PC-9 (cell line): ENCODE measurements at regions not wholly inside any gene's neighbourhood (a gene's known extent, or its start where the extent isn't known, plus 50 kb on each side); places are given as distances from the start of the nearest gene placed in this dataset.

Experiments
- BruUV-seq: library from RNA; stranded (reverse); fragments of 400-500 nt; replicated peaks from 2 replicates; lab custom pipeline; 2021; lab: Mats Ljungman, UMichigan
- CTCF ChIA-PET: fragments of 300-600 bp; sonication (Branson Sonifier 250); formaldehyde crosslinking; loops from one replicate; lab custom pipeline; 2022; ENCODE audit warnings: antibody characterized with exemption; lab: Charles Lee
- POLR2A ChIA-PET: fragments of 300-600 bp; sonication (Branson Sonifier 250); formaldehyde crosslinking; loops from one replicate; lab custom pipeline; 2022; ENCODE audit warnings: antibody characterized with exemption; ENCODE audit not compliant: unreplicated experiment; lab: Charles Lee
- DNase-seq, 2 experiments: peaks; one replicate each; pipeline versions ENCODE4 v3.0.0 to v3.0.0-alpha.2; 2015 to 2022; ENCODE audit warnings: mixed read lengths in 1 of 2
- H2AFZ ChIP-seq: fragments of 200-600 bp; sonication (generic); 2 replicates; pipeline ENCODE4 v1.8.1; 2017; ENCODE audit warnings: antibody characterized with exemption
- H3F3A ChIP-seq: fragments of 200-600 bp; sonication (generic); 2 replicates; pipeline ENCODE4 v1.8.1; 2017; ENCODE audit warnings: antibody characterized with exemption, mild to moderate bottlenecking, low read depth; ENCODE audit not compliant: insufficient read depth
- H3K27ac ChIP-seq: fragments of 200-600 bp; sonication (generic); 2 replicates; pipeline ENCODE4 v1.6.1; 2016; ENCODE audit warnings: mixed run types
- H3K27me3 ChIP-seq: fragments of 200-600 bp; sonication (generic); 2 replicates; pipeline ENCODE4 v1.6.1; 2016; ENCODE audit warnings: low read depth, mixed run types; ENCODE audit not compliant: insufficient read depth
- H3K36me3 ChIP-seq: fragments of 200-600 bp; sonication (generic); 2 replicates; pipeline ENCODE4 v1.6.1; 2016; ENCODE audit warnings: low read depth, mixed run types
- H3K4me1 ChIP-seq: fragments of 200-600 bp; sonication (generic); replicated peaks from 2 replicates; pipeline ENCODE4 v1.6.1; 2016; ENCODE audit warnings: mixed run types; ENCODE audit not compliant: insufficient read depth
- H3K4me2 ChIP-seq: fragments of 200-600 bp; sonication (generic); 2 replicates; pipeline ENCODE4 v1.6.1; 2017; ENCODE audit warnings: mixed run types
- H3K4me3 ChIP-seq: fragments of 200-600 bp; sonication (generic); 2 replicates; pipeline ENCODE4 v1.6.1; 2016; ENCODE audit warnings: mixed run types
- H3K79me2 ChIP-seq: fragments of 200-600 bp; sonication (generic); 2 replicates; pipeline ENCODE4 v1.6.1; 2017; ENCODE audit warnings: low read depth, mixed run types
- H3K9me2 ChIP-seq: fragments of 200-600 bp; sonication (generic); 2 replicates; pipeline ENCODE4 v1.8.1; 2017; ENCODE audit warnings: mild to moderate bottlenecking; ENCODE audit not compliant: insufficient read depth
- H3K9me3 ChIP-seq: fragments of 200-600 bp; sonication (generic); 2 replicates; pipeline ENCODE4 v1.8.1; 2016; ENCODE audit warnings: low read depth; ENCODE audit not compliant: insufficient read depth
- H4K20me1 ChIP-seq: fragments of 200-600 bp; sonication (generic); 2 replicates; pipeline ENCODE4 v1.8.1; 2017; ENCODE audit not compliant: insufficient read depth
- CTCF ChIP-seq: fragments of 200-600 bp; sonication (generic); conservative IDR thresholded peaks from 2 replicates; pipeline ENCODE4 v1.6.1; 2017; ENCODE audit warnings: mixed run types, antibody characterized with exemption, mild to moderate bottlenecking, moderate library complexity
- EZH2 ChIP-seq: fragments of 200-600 bp; sonication (generic); IDR thresholded peaks from 2 replicates; pipeline ENCODE4 v1.8.0; 2017; ENCODE audit warnings: antibody characterized with exemption, low read depth
- intact Hi-C: fragments of 100-400 bp; cut with micrococcal nuclease; formaldehyde crosslinking; loops from one replicate; pipeline ENCODE4 v1.10.0; 2022; ENCODE audit not compliant: unreplicated experiment

GRCh38 chr10:3251172-3251571 is 78.6 kb upstream of the PITRM1 start:
- H3K4me3 ChIP-seq: no peak overlapping the region
- H3K9me2 ChIP-seq: no peaks in the 10 kb centered on the region
- peaks cover 18% of the 10 kb centered on the region for H3K4me1 ChIP-seq
- H3F3A ChIP-seq: peaks cover 15% of the 10 kb centered on the region
- no peak overlapping the region for H3K4me2 ChIP-seq
- CTCF ChIA-PET: no interaction called here
- no TSS peak for BruUV-seq
- H4K20me1 ChIP-seq: no peaks in the 10 kb centered on the region
- H3K36me3 ChIP-seq: no peaks in the 10 kb centered on the region
- intact Hi-C loops: no loop called here
- no peaks in the 10 kb centered on the region; the same call in 1 of the 2 replicates for H3K9me3 ChIP-seq
- no peak overlapping the region for H3K27ac ChIP-seq
- DNase-seq: no peak
- H3K27me3 ChIP-seq: no peaks in the 10 kb centered on the region
- H2AFZ ChIP-seq: no peak overlapping the region
- TF ChIP-seq CTCF (no peak), EZH2 (no peak)
- POLR2A ChIA-PET: no interaction called here
- no peaks in the 10 kb centered on the region for H3K79me2 ChIP-seq

- DNase-seq: peak in 1 of 2 experiments; percentile 70
- peaks cover 15% of the 10 kb centered on the region for H3F3A ChIP-seq
- H3K36me3 ChIP-seq: no peaks in the 10 kb centered on the region
- H3K79me2 ChIP-seq: no peaks in the 10 kb centered on the region
- peak overlapping the region; percentile 97 for H3K27ac ChIP-seq
- H3K4me2 ChIP-seq: peak overlapping the region; percentile 78
- TF ChIP-seq CTCF (no peak), EZH2 (no peak)
- TSS peak; percentile 42 for BruUV-seq
- no peaks in the 10 kb centered on the region for H4K20me1 ChIP-seq
- CTCF ChIA-PET: no interaction called here
- H2AFZ ChIP-seq: peak overlapping the region; percentile 46
- no peaks in the 10 kb centered on the region for H3K27me3 ChIP-seq
- no peaks in the 10 kb centered on the region; the same call in 1 of the 2 replicates for H3K9me3 ChIP-seq
- POLR2A ChIA-PET: interaction anchor here (0.7 kb wide), 2 partner anchors 290 to 508 kb away, joined by 7 to 9 read pairs; no protein-coding TSS in a partner anchor
- no peaks in the 10 kb centered on the region for H3K9me2 ChIP-seq
- peaks cover 18% of the 10 kb centered on the region for H3K4me1 ChIP-seq
- H3K4me3 ChIP-seq: no peak overlapping the region; the same call in 1 of the 2 replicates
- intact Hi-C loops: loop anchor here (5.0 kb wide), 1 partner anchor 373 kb away; no protein-coding TSS in a partner anchor
Observed at GRCh38 chr10:3249307-3249889, 76.8 kb upstream of the PITRM1 start.

- TF ChIP-seq EZH2: no peak
- TF ChIP-seq CTCF: no peak
- peak; percentile 41 to 81 for DNase-seq
- BruUV-seq: no TSS peak
- H3K36me3 ChIP-seq: no peaks in the 10 kb centered on the region
- H3K79me2 ChIP-seq: no peaks in the 10 kb centered on the region
- H3K4me2 ChIP-seq: peak overlapping the region; percentile 78
- no peaks in the 10 kb centered on the region for H3K9me2 ChIP-seq
- no peaks in the 10 kb centered on the region for H3K27me3 ChIP-seq
- H3K4me3 ChIP-seq: peak overlapping the region; percentile 24; the same call in 1 of the 2 replicates
- peak overlapping the region; percentile 46 for H2AFZ ChIP-seq
- no peaks in the 10 kb centered on the region for H4K20me1 ChIP-seq
- H3K27ac ChIP-seq: peak overlapping the region; percentile 97
- ChIA-PET POLR2A (interaction anchor here (0.6 to 0.7 kb wide), 6 partner anchors 291 to 1522 kb away, joined by 3 to 9 read pairs (median 4); no protein-coding TSS in a partner anchor), CTCF (interaction anchor here (0.6 kb wide), 1 partner anchor 574 kb away, joined by 6 read pairs; no protein-coding TSS in a partner anchor)
- H3K9me3 ChIP-seq: no peaks in the 10 kb centered on the region; the same call in 1 of the 2 replicates
- peaks cover 18% of the 10 kb centered on the region for H3K4me1 ChIP-seq
- H3F3A ChIP-seq: peaks cover 15% of the 10 kb centered on the region
- intact Hi-C loops: loop anchor here (5.0 kb wide), 1 partner anchor 374 kb away; no protein-coding TSS in a partner anchor
Observed at GRCh38 chr10:3248526-3249306, 76.1 kb upstream of the PITRM1 start.
